Activated CD4-positive, alpha-beta T cell treated with anti-CD3 and anti-CD28 coated beads, Interleukin-2, amount 10 ng/mL, durations not matched to agents 7 days and 5 days (primary cell): ENCODE measurements at regions not wholly inside any gene's neighbourhood (a gene's known extent, or its start where the extent isn't known, plus 50 kb on each side); places are given as distances from the start of the nearest gene placed in this dataset.
"Not testable (repeated sequence)": the region's sequence is repeated elsewhere in the genome, so short reads cannot be mapped to it uniquely, and the experiment has no call there.

ENCODE experiments used
- CTCF ChIA-PET: fragments of 350-600 bp; sonication (Branson Sonifier 250); formaldehyde crosslinking; loops from one replicate; lab custom pipeline; 2021; ENCODE audit warnings: antibody characterized with exemption; lab: Charles Lee
- POLR2A ChIA-PET: fragments of 350-600 bp; sonication (Branson Sonifier 250); formaldehyde crosslinking; loops from one replicate; lab custom pipeline; 2021; ENCODE audit warnings: antibody characterized with exemption; lab: Charles Lee
- DNase-seq: peaks from one replicate; pipeline ENCODE4 v3.0.0-alpha.2; 2020
- H3K27ac Mint-ChIP-seq: one replicate; pipeline ENCODE4 v1.8.0; 2021; ENCODE audit warnings: mild to moderate bottlenecking, moderate library complexity, mixed read lengths
- H3K27me3 Mint-ChIP-seq: one replicate; pipeline ENCODE4 v1.8.0; 2021; ENCODE audit warnings: mixed read lengths
- H3K36me3 Mint-ChIP-seq: one replicate; pipeline ENCODE4 v1.8.0; 2021; ENCODE audit warnings: low read depth, mixed read lengths
- H3K4me1 Mint-ChIP-seq: one replicate; pipeline ENCODE4 v1.8.0; 2021; ENCODE audit warnings: mixed read lengths
- H3K4me3 Mint-ChIP-seq: one replicate; pipeline ENCODE4 v1.8.0; 2021; ENCODE audit warnings: mild to moderate bottlenecking, moderate library complexity, mixed read lengths
- H3K9me3 Mint-ChIP-seq: one replicate; pipeline ENCODE4 v1.8.0; 2021; ENCODE audit warnings: mixed read lengths

DNA sequence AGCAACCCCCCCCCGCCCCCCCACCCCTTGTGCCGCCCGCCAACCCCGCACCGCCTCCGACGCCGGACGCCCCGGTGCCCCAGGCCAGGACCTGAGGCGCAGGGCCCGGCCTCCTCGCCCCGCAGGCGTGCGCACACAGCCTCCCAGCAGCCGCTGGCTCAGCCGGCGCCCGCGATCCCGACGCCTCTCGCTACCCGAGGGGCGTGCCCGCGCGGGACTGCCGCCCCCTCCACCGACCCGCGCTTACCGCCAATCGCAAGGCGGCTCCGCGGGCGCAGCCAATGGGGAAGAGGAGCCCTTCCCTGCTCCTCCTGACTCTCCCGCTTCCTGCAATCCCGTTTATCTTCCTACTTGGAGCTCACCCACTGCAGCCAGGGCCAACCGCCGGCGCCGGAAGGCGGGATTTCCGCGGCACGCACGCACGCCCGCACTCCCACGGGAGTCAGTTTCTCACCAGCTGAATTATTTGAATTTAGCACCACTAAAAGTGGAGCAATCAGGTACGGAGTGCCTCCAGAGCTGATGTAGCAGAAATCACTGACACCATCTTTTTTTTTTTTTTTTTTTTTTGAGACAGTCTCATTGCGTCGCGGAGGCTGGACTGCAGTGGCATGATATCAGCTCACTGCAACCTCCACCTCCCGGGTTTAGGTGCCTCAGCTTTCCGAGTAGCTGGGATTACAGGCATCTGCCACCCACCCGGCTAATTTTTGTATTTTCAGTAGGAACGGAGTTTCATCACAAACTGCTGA lies 65.0 kb upstream of the TP53TG3D start:
- H3K36me3 Mint-ChIP-seq, H3K4me1 Mint-ChIP-seq, H3K4me3 Mint-ChIP-seq, CTCF ChIA-PET, POLR2A ChIA-PET, DNase-seq, H3K9me3 Mint-ChIP-seq, H3K27me3 Mint-ChIP-seq, H3K27ac Mint-ChIP-seq: not testable (repeated sequence)

DNA sequence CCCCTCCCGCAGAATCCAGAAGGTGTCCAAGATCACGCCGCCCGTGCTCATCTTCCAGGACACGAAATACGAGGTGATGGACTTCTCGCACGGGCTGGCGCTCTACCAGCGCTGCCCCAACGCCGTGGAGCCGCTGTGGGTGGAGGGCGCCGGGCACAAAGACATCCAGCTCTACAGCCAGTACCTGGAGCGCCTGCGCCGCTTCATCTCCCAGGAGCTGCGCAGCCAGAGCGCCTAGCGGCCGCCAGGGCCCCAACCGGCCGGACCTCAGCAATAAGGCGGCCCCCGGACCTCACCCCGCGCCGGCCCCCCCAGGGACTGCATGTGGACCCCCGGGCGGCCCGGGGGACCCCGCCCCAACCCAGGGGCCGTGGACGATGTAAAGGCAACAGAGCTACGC lies 50.5 kb upstream of the TP53TG3D start:
- H3K36me3 Mint-ChIP-seq, DNase-seq, H3K4me1 Mint-ChIP-seq, H3K27ac Mint-ChIP-seq, POLR2A ChIA-PET, H3K4me3 Mint-ChIP-seq, H3K27me3 Mint-ChIP-seq, CTCF ChIA-PET, H3K9me3 Mint-ChIP-seq: not testable (repeated sequence)
